ENCODE measurements at regions not wholly inside any gene's neighbourhood (a gene's known extent, or its start where the extent isn't known, plus 50 kb on each side); places are given as distances from the start of the nearest gene placed in this dataset.

DNA sequence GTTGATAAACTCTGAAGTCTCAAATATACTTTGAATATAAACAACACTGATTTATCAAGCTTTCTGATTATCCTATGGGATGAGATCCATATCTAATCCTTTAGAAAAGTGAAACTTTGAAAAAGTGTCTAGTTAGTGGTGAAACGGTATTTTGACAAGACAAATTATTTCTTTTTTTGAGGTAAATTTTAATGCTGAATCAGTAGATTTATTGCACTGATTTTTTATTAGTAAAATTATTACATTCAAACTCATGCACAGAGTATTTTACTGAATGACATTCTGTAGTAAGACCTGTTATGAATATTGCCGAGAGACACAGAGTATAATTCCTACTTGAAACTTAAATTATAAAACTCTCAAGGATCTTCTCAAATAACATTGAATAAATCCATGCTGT lies 679.1 kb upstream of the SPRY2 start:
- no peak overlapping the region for H2BK5ac ChIP-seq (ENCODE audit: low read depth, low read length, poor library complexity, severe bottlenecking)
- H3K56ac ChIP-seq (ENCODE audit: extremely low read depth, insufficient read depth, low read length) = no peak overlapping the region
- ATAC-seq (ENCODE audit: low read depth) (no peak), DNase-seq (no peak)
- H2BK15ac ChIP-seq (ENCODE audit: low read depth, low read length) = no peak overlapping the region
- H4K20me1 ChIP-seq (ENCODE audit: insufficient read depth, low read length) = no peaks in the 10 kb centered on the region
- H4K5ac ChIP-seq (ENCODE audit: low read depth, low read length) = no peak overlapping the region
- H3K4me1 ChIP-seq (ENCODE audit: control insufficient read depth, insufficient read depth, low read length) = no peaks in the 10 kb centered on the region
- H3K18ac ChIP-seq (ENCODE audit: low read depth, low read length) = no peak overlapping the region
- H3K9ac ChIP-seq (ENCODE audit: low read depth, low read length) = no peak overlapping the region
- no TSS peak for BruUV-seq (replicated peaks)
- no peak overlapping the region for H2BK120ac ChIP-seq (ENCODE audit: low read depth, low read length)
- no peak overlapping the region for H3K27ac ChIP-seq (ENCODE audit: insufficient read depth, low read length)
- no peaks in the 10 kb centered on the region for H3K9me1 ChIP-seq (ENCODE audit: insufficient read depth, low read length)
- no CpG with 5 or more reads among the region's 2 CpGs for WGBS, 2 experiments (ENCODE audit: extremely low coverage in 2 of 2, insufficient read length in 1 of 2)
- TF ChIP-seq SMC3 (IDR thresholded peaks at IDR 0.05; ENCODE audit: low read depth, low read length) (no peak), MAFK (IDR thresholded peaks at IDR 0.05; ENCODE audit: low read depth, low read length) (peak; percentile 62)
- H3K79me1 ChIP-seq (ENCODE audit: low read depth in 1 of 2, low read length in 2 of 2) = no peaks in the 10 kb centered on the region
- no peak overlapping the region for H4K91ac ChIP-seq (ENCODE audit: insufficient read depth, low read depth, low read length)
- ChIA-PET CTCF (no interaction called here), POLR2A (ENCODE audit: unreplicated experiment) (no interaction called here)
- no peak overlapping the region for H3K14ac ChIP-seq (replicated peaks; ENCODE audit: low read depth, low read length)
- dilution Hi-C loops (cut with HindIII; ENCODE audit: low sequenced_read_pairs, unreplicated experiment) = no loop called here
- H3K4ac ChIP-seq (ENCODE audit: low read depth, low read length) = no peak overlapping the region
- H3K4me2 ChIP-seq (ENCODE audit: low read depth, low read length) = no peak overlapping the region
- no peaks in the 10 kb centered on the region for H3K36me3 ChIP-seq (ENCODE audit: control insufficient read depth, insufficient read depth, low read length)
- H4K8ac ChIP-seq (ENCODE audit: low read depth in 2 of 2, low read length in 2 of 2) = no peak overlapping the region
- in situ Hi-C loops (cut with MboI; ENCODE audit: low sequenced_read_pairs) = no loop called here
- H2AK5ac ChIP-seq (ENCODE audit: low read depth, low read length) = no peak overlapping the region
- no peak overlapping the region for H2AK9ac ChIP-seq (replicated peaks; ENCODE audit: low read depth, low read length, poor library complexity)
- H2AFZ ChIP-seq (replicated peaks; ENCODE audit: low read length, poor library complexity) = no peak overlapping the region
- no peak overlapping the region for H3K23ac ChIP-seq (ENCODE audit: low read depth, low read length)
- H3K27me3 ChIP-seq (ENCODE audit: control insufficient read depth, insufficient read depth, low read length) = no peaks in the 10 kb centered on the region
- no peak overlapping the region for H2BK20ac ChIP-seq (ENCODE audit: low read depth, low read length)
- intact Hi-C loops (cut with micrococcal nuclease) = no loop called here
- H3K4me3 ChIP-seq (ENCODE audit: insufficient read depth, low read depth, low read length) = no peak overlapping the region
- H3K9me3 ChIP-seq (ENCODE audit: control insufficient read depth, insufficient read depth, low read length) = peaks cover 5% of the 10 kb centered on the region; the same call in 1 of the 2 replicates

Data from IMR-90 (cell line).